HepG2 (cell line): ENCODE measurements at regions not wholly inside any gene's neighbourhood (a gene's known extent, or its start where the extent isn't known, plus 50 kb on each side); places are given as distances from the start of the nearest gene placed in this dataset.

Experiments used
- CBX2 ChIP-seq, 2 experiments: fragments of 200-600 bp in 1 of 2; sonication (generic); formaldehyde crosslinking in 1 of 2; IDR thresholded peaks; 2 replicates each; pipeline versions ENCODE4 v1.7.0 to v1.8.1; 2018 to 2022; ENCODE audit warnings: low read depth in 2 of 2, low read length in 1 of 2, mild to moderate bottlenecking in 1 of 2, missing genetic modification reagents in 1 of 2
- NRL ChIP-seq: sonication (generic); formaldehyde crosslinking; IDR thresholded peaks from 2 replicates; pipeline ENCODE4 v1.5.0; 2020; ENCODE audit warnings: missing genetic modification reagents, mild to moderate bottlenecking, moderate library complexity, borderline replicate concordance
- RFX5 ChIP-seq: IDR thresholded peaks from 2 replicates; pipeline ENCODE4 v1.6.1; 2011; ENCODE audit warnings: low read depth, low read length, improper control_type of control experiment
- SIN3A ChIP-seq: IDR thresholded peaks from 2 replicates; pipeline ENCODE4 v1.6.1; 2011; ENCODE audit warnings: low read depth, mild to moderate bottlenecking, control low read depth, low read length, borderline replicate concordance
- ZNF101 ChIP-seq: sonication (generic); formaldehyde crosslinking; IDR thresholded peaks from 2 replicates; pipeline ENCODE4 v1.4.0; 2020; ENCODE audit warnings: mild to moderate bottlenecking, low read depth, missing genetic modification reagents, borderline replicate concordance
- ZNF615 ChIP-seq: sonication (generic); formaldehyde crosslinking; IDR thresholded peaks from 2 replicates; pipeline ENCODE4 v1.5.0; 2020; ENCODE audit warnings: mild to moderate bottlenecking, missing genetic modification reagents, borderline replicate concordance
- ZNF709 ChIP-seq: sonication (generic); formaldehyde crosslinking; IDR thresholded peaks from 2 replicates; pipeline ENCODE4 v1.5.0; 2020; ENCODE audit warnings: mild to moderate bottlenecking, missing genetic modification reagents
- TF ChIP-seq, protein P1 (sequence below), 2 experiments: sonication (generic) in 1 of 2; formaldehyde crosslinking in 1 of 2; IDR thresholded peaks; 2 replicates each; pipeline versions ENCODE4 v1.6.1 to v1.9.0; 2014 to 2022; ENCODE audit warnings: antibody characterized with exemption in 1 of 2, borderline replicate concordance in 1 of 2, inconsistent platforms in 1 of 2, low read depth in 1 of 2, missing genetic modification reagents in 1 of 2

DNA sequence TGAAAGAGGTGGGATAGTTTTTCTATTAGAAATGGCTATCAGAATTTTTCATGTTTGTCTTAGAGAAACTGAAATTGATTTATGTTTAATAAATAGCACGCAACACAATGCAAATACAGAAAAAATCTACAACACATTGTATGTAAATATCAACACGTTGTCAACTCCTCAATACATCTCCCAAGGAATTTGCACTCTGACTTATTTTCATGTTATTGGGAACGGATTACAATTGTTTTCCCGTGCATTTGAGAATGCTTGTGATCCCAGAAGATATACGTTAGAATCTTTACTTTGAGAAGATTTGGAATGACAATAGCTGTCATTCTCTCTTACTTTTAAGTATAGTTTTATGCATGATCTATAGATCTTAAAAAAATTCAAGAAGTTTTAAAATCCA lies 313.8 kb upstream of the AKR1E2 start (continued):
- TF ChIP-seq, protein P1, sequence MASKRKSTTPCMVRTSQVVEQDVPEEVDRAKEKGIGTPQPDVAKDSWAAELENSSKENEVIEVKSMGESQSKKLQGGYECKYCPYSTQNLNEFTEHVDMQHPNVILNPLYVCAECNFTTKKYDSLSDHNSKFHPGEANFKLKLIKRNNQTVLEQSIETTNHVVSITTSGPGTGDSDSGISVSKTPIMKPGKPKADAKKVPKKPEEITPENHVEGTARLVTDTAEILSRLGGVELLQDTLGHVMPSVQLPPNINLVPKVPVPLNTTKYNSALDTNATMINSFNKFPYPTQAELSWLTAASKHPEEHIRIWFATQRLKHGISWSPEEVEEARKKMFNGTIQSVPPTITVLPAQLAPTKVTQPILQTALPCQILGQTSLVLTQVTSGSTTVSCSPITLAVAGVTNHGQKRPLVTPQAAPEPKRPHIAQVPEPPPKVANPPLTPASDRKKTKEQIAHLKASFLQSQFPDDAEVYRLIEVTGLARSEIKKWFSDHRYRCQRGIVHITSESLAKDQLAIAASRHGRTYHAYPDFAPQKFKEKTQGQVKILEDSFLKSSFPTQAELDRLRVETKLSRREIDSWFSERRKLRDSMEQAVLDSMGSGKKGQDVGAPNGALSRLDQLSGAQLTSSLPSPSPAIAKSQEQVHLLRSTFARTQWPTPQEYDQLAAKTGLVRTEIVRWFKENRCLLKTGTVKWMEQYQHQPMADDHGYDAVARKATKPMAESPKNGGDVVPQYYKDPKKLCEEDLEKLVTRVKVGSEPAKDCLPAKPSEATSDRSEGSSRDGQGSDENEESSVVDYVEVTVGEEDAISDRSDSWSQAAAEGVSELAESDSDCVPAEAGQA (IDR thresholded peaks at IDR 0.05; ENCODE audit: low read depth): no peak
- TF ChIP-seq, protein P1 (CRISPR knock-in tag; IDR thresholded peaks at IDR 0.05; ENCODE audit: borderline replicate concordance): no peak
- no peak for TF ChIP-seq ZNF101 (CRISPR knock-in tag)
- no peak for TF ChIP-seq ZNF709 (CRISPR knock-in tag)
- TF ChIP-seq ZNF615 (CRISPR knock-in tag): no peak
- TF ChIP-seq CBX2 (IDR thresholded peaks at IDR 0.05; ENCODE audit: low read depth, low read length): no peak
- TF ChIP-seq CBX2 (CRISPR knock-in tag; IDR thresholded peaks at IDR 0.05; ENCODE audit: low read depth): no peak
- TF ChIP-seq SIN3A: no peak
- TF ChIP-seq RFX5: no peak
- TF ChIP-seq NRL: no peak
